Subcutaneous abdominal adipose tissue (tissue), 5 donors: ENCODE measurements at regions not wholly inside any gene's neighbourhood (a gene's known extent, or its start where the extent isn't known, plus 50 kb on each side); places are given as distances from the start of the nearest gene placed in this dataset.

Experiments
- H3K27ac ChIP-seq: one replicate; pipeline ENCODE4 v1.7.0; 2013; ENCODE audit warnings: low read depth, mild to moderate bottlenecking, inconsistent platforms, low read length, moderate library complexity
- H3K27me3 ChIP-seq, 5 donors: one replicate each; pipeline ENCODE4 v1.7.0; 2013; ENCODE audit warnings: low read length in 5 of 5, inconsistent platforms in 1 of 5; ENCODE audit not compliant: control insufficient read depth in 5 of 5, insufficient read depth in 4 of 5
- H3K36me3 ChIP-seq, 5 donors: one replicate each; pipeline ENCODE4 v1.7.0; 2013; ENCODE audit warnings: low read length in 5 of 5; ENCODE audit not compliant: control insufficient read depth in 5 of 5, insufficient read depth in 5 of 5
- H3K4me1 ChIP-seq, 5 donors: one replicate each; pipeline ENCODE4 v1.7.0; 2013; ENCODE audit warnings: low read length in 5 of 5, mild to moderate bottlenecking in 3 of 5, moderate library complexity in 1 of 5; ENCODE audit not compliant: control insufficient read depth in 5 of 5, insufficient read depth in 5 of 5
- H3K4me3 ChIP-seq, 5 donors: one replicate each; pipeline ENCODE4 v1.7.0; 2013; ENCODE audit warnings: low read length in 5 of 5, low read depth in 1 of 5
- H3K9ac ChIP-seq, 5 donors: one replicate each; pipeline ENCODE4 v1.7.0; 2013; ENCODE audit warnings: low read length in 5 of 5, mild to moderate bottlenecking in 4 of 5, moderate library complexity in 3 of 5
- H3K9me3 ChIP-seq, 5 donors: one replicate each; pipeline ENCODE4 v1.7.0; 2013; ENCODE audit warnings: low read length in 5 of 5; ENCODE audit not compliant: control insufficient read depth in 5 of 5
- donor health status: healthy.
- donor health status: healthy.
- donor health status: healthy.
- donor health status: healthy.
- donor health status: healthy.

DNA sequence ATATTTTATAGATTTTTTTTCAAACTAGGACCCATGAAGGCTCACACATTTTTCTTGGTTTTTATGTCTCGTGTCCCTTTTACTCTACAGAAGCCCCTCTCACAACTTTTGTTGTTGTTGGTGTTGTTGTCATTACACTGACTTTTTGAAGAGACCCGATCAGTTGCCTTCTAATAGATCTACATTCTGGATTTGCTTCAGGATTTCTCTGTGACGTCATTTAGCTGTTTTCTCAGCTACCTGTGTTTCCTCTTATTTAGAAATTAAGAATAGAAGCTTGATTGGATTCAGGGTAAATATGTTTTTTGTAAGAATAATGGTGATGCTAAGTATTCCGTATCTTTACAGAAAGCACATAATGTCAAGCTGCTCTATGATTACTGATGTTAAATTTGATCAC lies 213.3 kb upstream of the ZNF462 start:
- no peaks in the 10 kb centered on the region for H3K27me3 ChIP-seq
- no peak overlapping the region for H3K27ac ChIP-seq
- no peak overlapping the region for H3K9ac ChIP-seq
- H3K4me1 ChIP-seq, result peaks cover 0 to 13% (median 10%) of the 10 kb centered on the region in 5 donors
- no peaks in the 10 kb centered on the region for H3K9me3 ChIP-seq
- H3K36me3 ChIP-seq, result no peaks in the 10 kb centered on the region
- no peak overlapping the region for H3K4me3 ChIP-seq

DNA sequence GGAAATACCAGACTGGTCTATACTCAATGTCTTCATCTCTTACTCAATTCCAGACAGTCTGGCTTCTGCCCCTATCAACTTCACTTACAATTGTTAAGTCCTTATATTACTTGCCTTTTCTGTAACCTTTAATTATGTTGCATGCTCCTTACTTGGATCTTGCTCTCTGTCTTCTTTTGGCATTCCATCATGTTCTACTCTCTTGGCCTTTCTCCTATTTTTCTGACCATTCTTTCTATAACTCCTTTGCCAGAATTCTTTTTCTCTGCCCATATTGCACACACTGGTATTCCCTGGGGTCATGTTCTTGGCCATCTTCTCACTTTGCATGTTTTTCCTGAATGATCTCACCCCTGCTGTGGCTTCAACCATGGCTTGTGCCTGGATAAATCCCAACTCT lies 209.8 kb upstream of the ZNF462 start:
- Histone ChIP-seq H3K4me1 (peaks cover 0 to 13% (median 10%) of the 10 kb centered on the region in 5 donors), H3K36me3 (no peaks in the 10 kb centered on the region), H3K27ac (no peak overlapping the region), H3K9me3 (no peaks in the 10 kb centered on the region), H3K27me3 (no peaks in the 10 kb centered on the region), H3K9ac (no peak overlapping the region), H3K4me3 (no peak overlapping the region)

DNA sequence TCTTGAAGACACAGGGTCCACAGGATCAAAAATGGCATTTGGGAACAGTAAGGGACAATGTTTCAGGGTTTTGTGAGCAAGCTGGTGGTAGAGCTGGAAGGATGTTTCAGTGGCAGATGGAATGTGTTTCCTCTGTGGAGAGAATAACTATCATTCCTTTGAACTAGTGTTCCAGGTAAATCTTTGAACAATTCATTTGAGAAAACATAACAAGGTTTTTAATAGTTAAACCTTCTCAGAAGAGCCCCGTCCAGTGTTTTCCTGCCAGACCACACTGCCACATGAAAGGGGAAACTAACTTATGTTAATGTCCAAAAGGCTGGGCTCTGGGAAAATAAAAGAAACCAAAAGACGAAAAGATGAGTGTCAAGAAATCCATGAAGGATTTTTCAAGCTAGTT lies 207.0 kb upstream of the ZNF462 start:
- H3K27me3 ChIP-seq, result no peaks in the 10 kb centered on the region
- no peak overlapping the region for H3K4me3 ChIP-seq
- no peaks in the 10 kb centered on the region for H3K9me3 ChIP-seq
- no peak overlapping the region for H3K27ac ChIP-seq
- H3K4me1 ChIP-seq, result peaks cover 0 to 13% (median 10%) of the 10 kb centered on the region in 5 donors
- no peaks in the 10 kb centered on the region for H3K36me3 ChIP-seq
- H3K9ac ChIP-seq, result no peak overlapping the region

DNA sequence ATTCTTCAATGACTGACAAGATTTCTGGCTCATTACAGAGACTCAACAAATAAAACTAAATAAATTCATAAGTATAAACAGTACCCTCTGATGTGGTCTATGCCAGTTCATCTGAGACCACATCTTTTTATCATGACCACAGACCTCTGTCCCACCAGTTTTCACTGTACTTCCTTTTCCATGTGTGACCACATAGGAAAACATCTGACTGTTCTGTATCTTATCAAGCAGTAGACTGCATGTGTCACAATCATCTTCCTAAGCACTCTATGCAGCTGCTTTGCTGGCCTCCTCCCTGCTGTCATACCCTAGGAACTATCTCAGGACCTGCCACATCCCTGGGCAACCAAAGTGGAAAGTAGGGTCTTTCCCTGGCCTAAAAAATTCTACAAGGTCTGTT lies 205.0 kb upstream of the ZNF462 start:
- Histone ChIP-seq H3K27me3 (no peaks in the 10 kb centered on the region), H3K9me3 (no peaks in the 10 kb centered on the region), H3K4me1 (peaks cover 0 to 9% (median 7%) of the 10 kb centered on the region in 5 donors), H3K9ac (no peak overlapping the region), H3K36me3 (no peaks in the 10 kb centered on the region), H3K4me3 (no peak overlapping the region), H3K27ac (no peak overlapping the region)

DNA sequence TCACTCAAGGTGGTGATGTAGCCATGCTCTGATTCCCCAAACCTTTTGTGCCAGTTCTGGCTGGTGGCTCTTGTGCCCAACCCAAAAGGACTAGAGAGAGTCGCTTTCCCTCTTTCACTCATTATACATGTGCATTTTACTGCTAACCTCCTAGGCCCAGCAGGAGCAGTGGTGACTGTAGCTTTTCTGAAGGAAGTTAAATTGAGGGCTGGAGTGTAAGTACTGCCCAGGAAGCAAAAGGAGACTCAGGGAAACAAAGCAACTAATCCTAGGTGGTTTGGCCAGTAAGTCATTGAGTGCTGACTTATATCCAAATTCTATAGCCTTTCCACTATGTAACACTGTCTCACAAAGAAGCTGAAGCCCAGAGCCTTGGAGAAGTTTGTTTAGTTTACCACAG lies 194.4 kb upstream of the ZNF462 start:
- H3K9ac ChIP-seq, result no peak overlapping the region
- H3K4me3 ChIP-seq, result no peak overlapping the region
- no peaks in the 10 kb centered on the region for H3K9me3 ChIP-seq
- no peaks in the 10 kb centered on the region for H3K36me3 ChIP-seq
- H3K27me3 ChIP-seq, result no peaks in the 10 kb centered on the region
- no peaks in the 10 kb centered on the region for H3K4me1 ChIP-seq
- H3K27ac ChIP-seq, result no peak overlapping the region

DNA sequence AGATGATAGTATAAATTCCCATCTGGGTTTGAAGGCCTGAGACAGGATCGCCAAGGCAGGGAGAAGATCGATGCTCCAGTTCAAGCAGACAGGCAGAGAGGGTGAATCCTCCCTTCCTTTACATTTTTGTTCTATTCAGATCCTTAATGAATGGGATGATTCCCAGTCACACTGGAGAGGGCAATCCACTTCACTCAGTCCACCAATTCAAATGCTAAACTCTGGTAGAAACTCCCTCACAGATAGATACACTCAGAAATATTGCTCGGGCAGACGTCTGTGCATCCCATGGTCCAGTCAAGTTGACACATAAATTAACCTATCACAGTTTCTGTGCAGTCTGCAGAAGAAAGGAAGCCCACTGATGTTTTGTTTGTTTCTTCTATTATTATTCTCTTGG lies 193.1 kb upstream of the ZNF462 start:
- Histone ChIP-seq H3K9ac (no peak overlapping the region), H3K4me3 (no peak overlapping the region), H3K9me3 (no peaks in the 10 kb centered on the region)

DNA sequence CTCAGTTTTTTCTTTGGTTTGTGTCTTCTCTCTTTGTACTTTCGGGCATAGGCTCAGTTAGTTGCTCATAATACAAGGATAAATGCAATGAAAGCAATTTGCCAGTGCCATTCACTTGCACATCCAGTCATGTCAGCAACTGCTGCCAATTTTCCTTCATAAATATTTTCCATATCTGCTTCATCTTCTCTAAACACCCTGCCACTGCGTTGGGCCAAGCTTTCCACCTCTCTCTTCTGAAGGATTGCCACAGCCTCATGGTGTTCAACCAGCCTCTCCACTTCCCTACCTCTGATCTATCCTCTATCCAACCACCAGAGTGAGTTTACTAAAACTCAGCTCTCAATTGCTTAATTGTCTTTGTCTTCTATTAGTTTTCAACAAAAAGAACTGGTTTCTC lies 192.5 kb upstream of the ZNF462 start:
- Histone ChIP-seq H3K27me3 (no peaks in the 10 kb centered on the region), H3K4me3 (no peak overlapping the region), H3K27ac (no peak overlapping the region), H3K9me3 (no peaks in the 10 kb centered on the region), H3K4me1 (no peaks in the 10 kb centered on the region), H3K9ac (no peak overlapping the region), H3K36me3 (no peaks in the 10 kb centered on the region)

More for the DNA sequence above, 193.1 kb upstream of the ZNF462 start:
- Histone ChIP-seq H3K27me3 (no peaks in the 10 kb centered on the region), H3K36me3 (no peaks in the 10 kb centered on the region), H3K27ac (no peak overlapping the region), H3K4me1 (no peaks in the 10 kb centered on the region)

DNA sequence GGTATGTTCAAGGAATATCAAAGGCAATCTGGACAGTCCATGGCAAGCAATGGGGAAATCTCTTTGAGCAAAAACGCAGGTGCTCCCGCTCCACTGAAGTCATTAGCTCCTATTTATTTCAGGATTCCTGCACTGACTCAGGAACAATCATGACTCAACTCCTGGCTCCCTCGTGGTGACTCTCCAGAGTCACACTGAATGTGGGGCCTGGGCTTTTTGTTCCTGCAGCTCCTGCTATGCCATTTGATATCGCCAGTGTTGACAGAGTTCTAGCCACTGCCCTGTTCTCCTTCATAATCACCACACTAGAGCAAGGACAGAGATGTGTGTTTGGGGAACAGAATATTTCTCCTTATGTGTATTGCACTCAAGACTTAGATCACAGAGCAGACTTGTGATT lies 187.2 kb upstream of the ZNF462 start:
- Histone ChIP-seq H3K4me3 (no peak overlapping the region), H3K27ac (no peak overlapping the region), H3K36me3 (no peaks in the 10 kb centered on the region), H3K9ac (no peak overlapping the region), H3K4me1 (peaks cover 0 to 9% (median 3%) of the 10 kb centered on the region in 5 donors), H3K9me3 (no peaks in the 10 kb centered on the region), H3K27me3 (no peaks in the 10 kb centered on the region)

DNA sequence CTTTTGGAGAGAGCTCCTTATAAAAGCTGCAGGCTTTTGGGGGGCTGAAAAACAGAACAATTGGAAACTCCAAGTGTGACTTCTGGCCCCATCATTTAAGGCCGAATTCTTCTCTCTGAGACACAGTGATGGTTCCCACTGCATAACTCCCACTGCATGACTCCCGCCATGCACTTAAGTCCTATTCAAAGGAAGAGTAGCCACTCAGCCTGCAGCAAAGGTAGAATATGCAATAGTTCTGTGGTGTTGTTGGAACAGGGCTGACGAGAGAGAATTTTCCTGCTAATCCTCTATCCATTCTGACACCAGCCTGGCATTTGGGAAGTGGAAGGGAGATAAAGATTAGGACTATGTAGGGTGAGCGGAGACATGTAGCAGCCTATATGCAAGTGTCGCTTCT lies 185.6 kb upstream of the ZNF462 start:
- Histone ChIP-seq H3K4me3 (no peak overlapping the region), H3K36me3 (no peaks in the 10 kb centered on the region), H3K27ac (no peak overlapping the region)

DNA sequence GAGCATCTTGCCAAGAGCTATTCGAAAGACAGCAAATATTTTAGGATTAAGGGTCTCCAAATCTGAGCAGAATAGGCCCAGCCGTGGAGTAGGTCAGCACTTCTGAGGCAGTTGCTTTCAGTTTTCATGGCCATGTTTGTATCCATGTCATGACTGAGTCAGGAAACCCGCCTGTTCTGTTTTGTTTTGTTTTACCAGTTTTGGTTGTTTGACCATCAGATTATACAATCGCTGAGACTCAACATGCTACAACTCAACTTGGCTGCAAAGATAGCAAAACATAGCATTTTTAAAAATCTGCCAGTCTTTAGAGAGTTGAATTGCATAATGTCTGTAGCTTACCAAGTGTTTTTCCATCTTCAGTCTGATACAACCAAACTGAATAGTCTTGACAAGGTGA lies 185.1 kb upstream of the ZNF462 start:
- Histone ChIP-seq H3K27ac (no peak overlapping the region), H3K9ac (no peak overlapping the region), H3K27me3 (no peaks in the 10 kb centered on the region), H3K4me3 (no peak overlapping the region), H3K36me3 (no peaks in the 10 kb centered on the region), H3K9me3 (no peaks in the 10 kb centered on the region), H3K4me1 (peaks cover 0 to 9% (median 3%) of the 10 kb centered on the region in 5 donors)

More for the DNA sequence above, 185.6 kb upstream of the ZNF462 start:
- no peaks in the 10 kb centered on the region for H3K9me3 ChIP-seq
- H3K27me3 ChIP-seq, result no peaks in the 10 kb centered on the region
- peaks cover 0 to 9% (median 3%) of the 10 kb centered on the region in 5 donors for H3K4me1 ChIP-seq
- no peak overlapping the region for H3K9ac ChIP-seq

DNA sequence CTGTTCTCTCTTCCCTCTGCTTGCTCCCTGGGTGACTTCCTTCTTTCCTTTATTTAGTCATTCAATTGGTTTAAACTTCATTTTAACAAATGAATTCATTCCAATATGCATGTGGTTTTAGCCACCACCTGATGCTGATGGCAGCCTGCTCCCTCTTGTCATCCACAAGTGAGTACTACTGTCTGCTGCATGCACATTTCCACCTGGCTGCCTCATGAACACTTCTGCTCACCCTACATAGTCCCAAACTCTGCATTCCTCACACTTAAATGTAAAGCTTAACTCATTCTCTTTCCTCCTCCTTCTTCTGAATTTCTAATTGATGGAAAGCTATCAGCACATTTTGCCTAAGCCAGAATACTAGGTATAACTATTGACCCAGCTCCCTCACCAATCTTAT lies 184.7 kb upstream of the ZNF462 start:
- Histone ChIP-seq H3K27ac (no peak overlapping the region), H3K4me1 (peaks cover 0 to 9% (median 3%) of the 10 kb centered on the region in 5 donors), H3K4me3 (no peak overlapping the region), H3K9me3 (no peaks in the 10 kb centered on the region), H3K36me3 (no peaks in the 10 kb centered on the region), H3K9ac (no peak overlapping the region), H3K27me3 (no peaks in the 10 kb centered on the region)
